ENCODE measurements at regions not wholly inside any gene's neighbourhood (a gene's known extent, or its start where the extent isn't known, plus 50 kb on each side); places are given as distances from the start of the nearest gene placed in this dataset.

GRCh38 chr9:79263628-79264027 is 308.1 kb upstream of the TLE4 start:
- Mint-ChIP-seq H3K27me3 (peaks cover 22% of the 10 kb centered on the region), H3K4me3 (no peak overlapping the region), H3K36me3 (no peaks in the 10 kb centered on the region), H3K27ac (no peak overlapping the region), H3K4me1 (ENCODE audit: low read depth) (no peaks in the 10 kb centered on the region), H3K9me3 (ENCODE audit: low read depth) (no peaks in the 10 kb centered on the region)

GRCh38 chr9:79264041-79264440 is 307.7 kb upstream of the TLE4 start:
- no peaks in the 10 kb centered on the region for H3K4me1 Mint-ChIP-seq (ENCODE audit: low read depth)
- H3K27ac Mint-ChIP-seq, result no peak overlapping the region
- H3K9me3 Mint-ChIP-seq (ENCODE audit: low read depth), result no peaks in the 10 kb centered on the region
- H3K27me3 Mint-ChIP-seq, result peaks cover 18% of the 10 kb centered on the region
- H3K4me3 Mint-ChIP-seq, result no peak overlapping the region
- H3K36me3 Mint-ChIP-seq, result no peaks in the 10 kb centered on the region

GRCh38 chr9:79264511-79265355 is 307.0 kb upstream of the TLE4 start:
- Mint-ChIP-seq H3K27ac (no peak overlapping the region), H3K27me3 (peaks cover 16% of the 10 kb centered on the region), H3K36me3 (no peaks in the 10 kb centered on the region), H3K4me1 (ENCODE audit: low read depth) (no peaks in the 10 kb centered on the region), H3K4me3 (no peak overlapping the region), H3K9me3 (ENCODE audit: low read depth) (no peaks in the 10 kb centered on the region)

GRCh38 chr9:79266986-79267385 is 304.8 kb upstream of the TLE4 start:
- Mint-ChIP-seq H3K27ac (no peak overlapping the region), H3K9me3 (ENCODE audit: low read depth) (no peaks in the 10 kb centered on the region), H3K36me3 (no peaks in the 10 kb centered on the region), H3K4me3 (no peak overlapping the region), H3K4me1 (ENCODE audit: low read depth) (no peaks in the 10 kb centered on the region), H3K27me3 (peaks cover 9% of the 10 kb centered on the region)

- no peaks in the 10 kb centered on the region for H3K27me3 Mint-ChIP-seq
- H3K4me1 Mint-ChIP-seq (ENCODE audit: low read depth), result no peaks in the 10 kb centered on the region
- H3K9me3 Mint-ChIP-seq (ENCODE audit: low read depth), result no peaks in the 10 kb centered on the region
- H3K27ac Mint-ChIP-seq, result no peak overlapping the region
- no peaks in the 10 kb centered on the region for H3K36me3 Mint-ChIP-seq
- no peak overlapping the region for H3K4me3 Mint-ChIP-seq
Measured at GRCh38 chr9:79268806-79269205, 303.0 kb upstream of the TLE4 start.

- Mint-ChIP-seq H3K4me3 (no peak overlapping the region), H3K36me3 (no peaks in the 10 kb centered on the region), H3K4me1 (ENCODE audit: low read depth) (no peaks in the 10 kb centered on the region), H3K9me3 (ENCODE audit: low read depth) (no peaks in the 10 kb centered on the region), H3K27me3 (no peaks in the 10 kb centered on the region), H3K27ac (no peak overlapping the region)
Measured at GRCh38 chr9:79273311-79273710, 298.5 kb upstream of the TLE4 start.

GRCh38 chr9:79279356-79279755 is 292.4 kb upstream of the TLE4 start:
- H3K36me3 Mint-ChIP-seq, result no peaks in the 10 kb centered on the region
- no peaks in the 10 kb centered on the region for H3K4me1 Mint-ChIP-seq (ENCODE audit: low read depth)
- H3K4me3 Mint-ChIP-seq, result no peak overlapping the region
- no peaks in the 10 kb centered on the region for H3K27me3 Mint-ChIP-seq
- no peak overlapping the region for H3K27ac Mint-ChIP-seq
- H3K9me3 Mint-ChIP-seq (ENCODE audit: low read depth), result no peaks in the 10 kb centered on the region

- Mint-ChIP-seq H3K4me1 (ENCODE audit: low read depth) (no peaks in the 10 kb centered on the region), H3K36me3 (no peaks in the 10 kb centered on the region), H3K9me3 (ENCODE audit: low read depth) (no peaks in the 10 kb centered on the region), H3K27ac (no peak overlapping the region), H3K4me3 (no peak overlapping the region), H3K27me3 (no peaks in the 10 kb centered on the region)
Measured at GRCh38 chr9:79280691-79281090, 291.1 kb upstream of the TLE4 start.

GRCh38 chr9:79284081-79284480 is 287.7 kb upstream of the TLE4 start:
- H3K36me3 Mint-ChIP-seq, result no peaks in the 10 kb centered on the region
- no peak overlapping the region for H3K27ac Mint-ChIP-seq
- no peaks in the 10 kb centered on the region for H3K9me3 Mint-ChIP-seq (ENCODE audit: low read depth)
- no peak overlapping the region for H3K4me3 Mint-ChIP-seq
- no peaks in the 10 kb centered on the region for H3K4me1 Mint-ChIP-seq (ENCODE audit: low read depth)
- no peaks in the 10 kb centered on the region for H3K27me3 Mint-ChIP-seq

GRCh38 chr9:79286992-79287707 is 284.6 kb upstream of the TLE4 start:
- H3K4me3 Mint-ChIP-seq, result no peak overlapping the region
- H3K9me3 Mint-ChIP-seq (ENCODE audit: low read depth), result no peaks in the 10 kb centered on the region
- no peaks in the 10 kb centered on the region for H3K27me3 Mint-ChIP-seq
- H3K27ac Mint-ChIP-seq, result no peak overlapping the region
- H3K36me3 Mint-ChIP-seq, result no peaks in the 10 kb centered on the region
- no peaks in the 10 kb centered on the region for H3K4me1 Mint-ChIP-seq (ENCODE audit: low read depth)

- Mint-ChIP-seq H3K27ac (no peak overlapping the region), H3K9me3 (ENCODE audit: low read depth) (no peaks in the 10 kb centered on the region), H3K4me1 (ENCODE audit: low read depth) (no peaks in the 10 kb centered on the region), H3K36me3 (no peaks in the 10 kb centered on the region), H3K27me3 (peaks cover 1% of the 10 kb centered on the region), H3K4me3 (no peak overlapping the region)
Measured at GRCh38 chr9:79287708-79288290, 284.0 kb upstream of the TLE4 start.

GRCh38 chr9:79289856-79290255 is 281.9 kb upstream of the TLE4 start:
- Mint-ChIP-seq H3K9me3 (ENCODE audit: low read depth) (no peaks in the 10 kb centered on the region), H3K4me1 (ENCODE audit: low read depth) (no peaks in the 10 kb centered on the region)

GRCh38 chr9:79292731-79293280 is 279.0 kb upstream of the TLE4 start:
- Mint-ChIP-seq H3K9me3 (ENCODE audit: low read depth) (no peaks in the 10 kb centered on the region), H3K27ac (no peak overlapping the region), H3K4me1 (ENCODE audit: low read depth) (no peaks in the 10 kb centered on the region), H3K27me3 (peaks cover 4% of the 10 kb centered on the region), H3K36me3 (no peaks in the 10 kb centered on the region), H3K4me3 (no peak overlapping the region)

More at GRCh38 chr9:79289856-79290255, 281.9 kb upstream of the TLE4 start:
- H3K36me3 Mint-ChIP-seq, result no peaks in the 10 kb centered on the region
- no peak overlapping the region for H3K27ac Mint-ChIP-seq
- no peak overlapping the region for H3K4me3 Mint-ChIP-seq
- H3K27me3 Mint-ChIP-seq, result peaks cover 1% of the 10 kb centered on the region

- Mint-ChIP-seq H3K4me1 (ENCODE audit: low read depth) (no peaks in the 10 kb centered on the region), H3K27me3 (peaks cover 2% of the 10 kb centered on the region), H3K9me3 (ENCODE audit: low read depth) (no peaks in the 10 kb centered on the region)
Measured at GRCh38 chr9:79300068-79300467, 271.7 kb upstream of the TLE4 start.

GRCh38 chr9:79301085-79301484 is 270.7 kb upstream of the TLE4 start:
- no peaks in the 10 kb centered on the region for H3K36me3 Mint-ChIP-seq

More at GRCh38 chr9:79300068-79300467, 271.7 kb upstream of the TLE4 start:
- no peak overlapping the region for H3K4me3 Mint-ChIP-seq
- no peak overlapping the region for H3K27ac Mint-ChIP-seq
- no peaks in the 10 kb centered on the region for H3K36me3 Mint-ChIP-seq

More at GRCh38 chr9:79301085-79301484, 270.7 kb upstream of the TLE4 start:
- Mint-ChIP-seq H3K4me1 (ENCODE audit: low read depth) (no peaks in the 10 kb centered on the region), H3K4me3 (no peak overlapping the region), H3K27me3 (peaks cover 2% of the 10 kb centered on the region), H3K27ac (no peak overlapping the region), H3K9me3 (ENCODE audit: low read depth) (no peaks in the 10 kb centered on the region)
